ENCODE measurements at regions not wholly inside any gene's neighbourhood (a gene's known extent, or its start where the extent isn't known, plus 50 kb on each side); places are given as distances from the start of the nearest gene placed in this dataset.

DNA sequence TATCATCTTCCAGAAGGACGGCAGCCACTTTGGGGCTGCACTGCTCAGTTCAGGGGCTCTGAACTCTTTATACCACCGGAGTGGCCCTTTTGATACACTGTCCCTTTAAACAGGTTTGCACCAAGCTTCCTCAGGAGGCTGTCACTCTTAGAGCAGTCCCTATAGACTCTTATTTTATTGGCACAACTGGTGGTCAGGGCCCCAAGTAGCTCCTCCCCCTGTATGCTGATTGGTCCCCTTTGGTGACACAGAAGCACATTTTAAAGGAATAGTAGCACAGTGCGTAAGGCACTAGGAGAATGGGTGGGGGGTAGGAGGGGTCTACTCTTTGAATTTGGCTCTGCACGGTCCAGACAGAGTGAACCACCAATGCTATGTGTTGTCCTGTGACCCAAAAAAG, 122.6 kb upstream of the MLN start:
- Histone ChIP-seq H3K4me1 (ENCODE audit: low read depth) (no peaks in the 10 kb centered on the region), H3K36me3 (no peaks in the 10 kb centered on the region), H3K4me3 (no peak overlapping the region), H3K27ac (no peak overlapping the region), H3K27me3 (no peaks in the 10 kb centered on the region), H3K9me3 (ENCODE audit: low read depth) (no peaks in the 10 kb centered on the region)
- TF ChIP-seq, protein P1, sequence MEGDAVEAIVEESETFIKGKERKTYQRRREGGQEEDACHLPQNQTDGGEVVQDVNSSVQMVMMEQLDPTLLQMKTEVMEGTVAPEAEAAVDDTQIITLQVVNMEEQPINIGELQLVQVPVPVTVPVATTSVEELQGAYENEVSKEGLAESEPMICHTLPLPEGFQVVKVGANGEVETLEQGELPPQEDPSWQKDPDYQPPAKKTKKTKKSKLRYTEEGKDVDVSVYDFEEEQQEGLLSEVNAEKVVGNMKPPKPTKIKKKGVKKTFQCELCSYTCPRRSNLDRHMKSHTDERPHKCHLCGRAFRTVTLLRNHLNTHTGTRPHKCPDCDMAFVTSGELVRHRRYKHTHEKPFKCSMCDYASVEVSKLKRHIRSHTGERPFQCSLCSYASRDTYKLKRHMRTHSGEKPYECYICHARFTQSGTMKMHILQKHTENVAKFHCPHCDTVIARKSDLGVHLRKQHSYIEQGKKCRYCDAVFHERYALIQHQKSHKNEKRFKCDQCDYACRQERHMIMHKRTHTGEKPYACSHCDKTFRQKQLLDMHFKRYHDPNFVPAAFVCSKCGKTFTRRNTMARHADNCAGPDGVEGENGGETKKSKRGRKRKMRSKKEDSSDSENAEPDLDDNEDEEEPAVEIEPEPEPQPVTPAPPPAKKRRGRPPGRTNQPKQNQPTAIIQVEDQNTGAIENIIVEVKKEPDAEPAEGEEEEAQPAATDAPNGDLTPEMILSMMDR (IDR thresholded peaks at IDR 0.05; ENCODE audit: low read depth, low read length), result no peak
- no peak for DNase-seq (ENCODE audit: low read depth in 1 of 2, low spot score in 1 of 2)

DNA sequence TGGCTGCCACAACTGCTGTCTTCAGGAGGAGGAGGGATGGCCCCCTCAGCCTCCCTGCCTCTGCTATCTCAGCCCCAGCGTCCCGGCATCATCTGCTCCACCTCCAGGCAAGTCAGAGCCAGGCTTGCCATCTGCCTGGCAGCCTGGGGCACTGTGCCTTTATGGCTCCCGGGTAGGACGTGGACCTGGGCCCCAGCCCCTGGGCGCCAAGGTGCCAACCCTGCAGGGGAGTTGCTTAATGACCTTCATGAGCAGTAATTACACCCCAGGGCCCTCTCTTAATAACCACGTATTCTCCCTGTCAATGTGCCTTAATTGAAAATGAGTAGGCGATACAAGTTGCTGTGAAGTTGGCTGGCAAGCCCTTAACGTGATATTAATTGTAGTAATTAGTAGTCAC, 122.1 kb upstream of the MLN start:
- Histone ChIP-seq H3K9me3 (ENCODE audit: low read depth) (no peaks in the 10 kb centered on the region), H3K27me3 (no peaks in the 10 kb centered on the region), H3K27ac (no peak overlapping the region), H3K36me3 (no peaks in the 10 kb centered on the region), H3K4me3 (no peak overlapping the region), H3K4me1 (ENCODE audit: low read depth) (no peaks in the 10 kb centered on the region)
- TF ChIP-seq, protein P1 (IDR thresholded peaks at IDR 0.05; ENCODE audit: low read depth, low read length), result no peak
- no peak for DNase-seq (ENCODE audit: low read depth in 1 of 2, low spot score in 1 of 2)

DNA sequence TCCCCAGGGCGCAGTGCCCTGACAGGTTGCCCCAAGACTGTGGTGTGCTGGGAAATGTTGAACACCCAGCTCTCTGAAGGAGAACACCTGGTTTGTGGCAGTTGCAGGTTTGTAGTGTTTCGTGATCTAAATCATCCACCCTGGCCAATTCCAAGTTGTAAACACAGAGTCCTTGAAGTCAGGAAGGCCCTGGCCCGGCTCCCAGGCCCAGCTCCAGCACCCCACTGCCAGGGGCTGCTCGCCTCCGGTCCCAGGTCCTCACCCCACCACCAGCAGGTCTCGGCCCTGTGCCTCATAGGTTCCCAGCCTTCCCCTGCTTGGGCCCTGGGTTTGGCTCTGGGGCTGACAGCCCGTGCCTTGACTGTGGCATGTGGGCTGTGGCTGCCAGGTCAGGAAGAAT, 121.4 kb upstream of the MLN start:
- Histone ChIP-seq H3K27ac (no peak overlapping the region), H3K36me3 (no peaks in the 10 kb centered on the region), H3K27me3 (no peaks in the 10 kb centered on the region), H3K4me1 (ENCODE audit: low read depth) (no peaks in the 10 kb centered on the region), H3K4me3 (no peak overlapping the region), H3K9me3 (ENCODE audit: low read depth) (no peaks in the 10 kb centered on the region)
- DNase-seq (ENCODE audit: low read depth in 1 of 2, low spot score in 1 of 2), result no peak
- TF ChIP-seq, protein P1 (IDR thresholded peaks at IDR 0.05; ENCODE audit: low read depth, low read length), result no peak

DNA sequence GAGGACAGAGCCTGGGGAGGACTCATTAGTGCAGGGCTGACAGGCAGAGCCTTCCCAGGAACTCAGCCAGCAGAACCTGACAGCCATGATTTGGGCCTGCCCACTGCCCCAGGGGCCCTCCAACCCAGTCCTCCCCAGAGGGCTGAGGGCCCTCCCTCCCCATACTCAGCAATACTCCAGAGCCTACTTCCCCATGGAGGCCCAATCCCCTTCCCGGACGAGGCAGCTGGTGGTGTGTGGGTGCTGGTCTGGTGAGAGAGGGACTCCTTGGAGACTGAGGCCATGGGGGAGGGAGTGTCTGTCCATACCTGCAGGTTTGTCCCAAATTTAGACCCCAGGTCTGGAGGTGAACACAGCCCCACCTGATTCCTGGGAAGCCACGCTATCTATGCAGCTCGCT, 120.9 kb upstream of the MLN start:
- H3K27ac ChIP-seq, result no peak overlapping the region
- no peak for DNase-seq (ENCODE audit: low read depth in 1 of 2, low spot score in 1 of 2)
- no peak overlapping the region for H3K4me3 ChIP-seq
- TF ChIP-seq, protein P1 (IDR thresholded peaks at IDR 0.05; ENCODE audit: low read depth, low read length), result no peak
- H3K9me3 ChIP-seq (ENCODE audit: low read depth), result no peaks in the 10 kb centered on the region
- H3K36me3 ChIP-seq, result no peaks in the 10 kb centered on the region
- H3K27me3 ChIP-seq, result peaks cover 3% of the 10 kb centered on the region
- H3K4me1 ChIP-seq (ENCODE audit: low read depth), result no peaks in the 10 kb centered on the region

DNA sequence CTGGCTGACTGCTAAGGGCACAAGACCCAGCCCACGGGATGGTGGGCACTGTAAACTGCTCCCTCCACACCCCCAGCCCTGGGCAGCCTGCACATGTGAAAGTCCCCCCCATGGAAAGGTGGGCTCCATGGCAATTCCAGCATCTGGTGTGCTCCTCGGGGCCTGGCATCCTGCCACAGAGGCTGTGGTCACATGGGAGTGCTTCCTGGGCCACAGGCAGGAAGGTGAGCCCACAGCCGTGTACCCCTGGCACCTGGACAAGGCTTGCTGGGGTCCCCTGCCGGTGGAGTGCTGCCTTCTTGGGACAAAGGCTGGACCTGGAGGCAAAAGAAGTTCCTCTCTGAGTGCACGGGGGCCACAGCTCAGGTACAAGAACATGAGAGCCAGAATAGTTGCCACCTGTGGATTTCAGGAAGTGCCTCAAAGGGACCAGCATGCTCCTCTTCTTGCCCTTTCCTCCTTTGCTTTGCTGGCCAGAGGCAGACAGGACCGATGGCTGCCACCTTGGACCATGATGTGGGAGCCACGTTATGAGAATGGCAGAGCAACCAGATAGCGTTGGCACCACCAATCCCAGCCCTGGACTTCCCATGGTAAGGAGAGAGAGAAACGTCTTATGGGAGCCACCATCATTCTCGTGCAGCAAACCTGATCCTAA, 120.2 kb upstream of the MLN start:
- H3K9me3 ChIP-seq (ENCODE audit: low read depth), result no peaks in the 10 kb centered on the region
- TF ChIP-seq, protein P1 (IDR thresholded peaks at IDR 0.05; ENCODE audit: low read depth, low read length), result no peak

More for the DNA sequence above, 120.2 kb upstream of the MLN start:
- Histone ChIP-seq H3K36me3 (no peaks in the 10 kb centered on the region), H3K4me1 (ENCODE audit: low read depth) (no peaks in the 10 kb centered on the region), H3K27ac (no peak overlapping the region), H3K4me3 (no peak overlapping the region), H3K27me3 (peaks cover 3% of the 10 kb centered on the region)
- DNase-seq (ENCODE audit: low read depth in 1 of 2, low spot score in 1 of 2), result no peak
